GM23248 (cell line): ENCODE measurements at regions not wholly inside any gene's neighbourhood (a gene's known extent, or its start where the extent isn't known, plus 50 kb on each side); places are given as distances from the start of the nearest gene placed in this dataset.

Source experiments
- EZH2 ChIP-seq: fragments of 200-600 bp; sonication (generic); IDR thresholded peaks from 2 replicates; pipeline ENCODE4 v1.6.1; 2018; ENCODE audit warnings: antibody characterized with exemption, mild to moderate bottlenecking; ENCODE audit not compliant: insufficient read depth, poor library complexity, severe bottlenecking
- EZH2phosphoT487 ChIP-seq: fragments of 200-600 bp; sonication (generic); IDR thresholded peaks from 2 replicates; pipeline ENCODE4 v1.6.1; 2018; ENCODE audit warnings: antibody characterized with exemption, moderate library complexity, mild to moderate bottlenecking, low read depth; ENCODE audit not compliant: insufficient read depth

GRCh38 chr18:22488554-22488953 is 70.8 kb upstream of the CTAGE1 start:
- no peak for TF ChIP-seq EZH2
- TF ChIP-seq EZH2phosphoT487, result no peak
